HepG2 (cell line): ENCODE measurements at regions not wholly inside any gene's neighbourhood (a gene's known extent, or its start where the extent isn't known, plus 50 kb on each side); places are given as distances from the start of the nearest gene placed in this dataset.

Source experiments
- ATAC-seq: fragments of 200-7000 bp; cut with Tn5 transposase; 3 replicates; pipeline ENCODE4 v1.9.1; 2020; ENCODE audit warnings: mild to moderate bottlenecking, moderate library complexity
- BruUV-seq: library from RNA; stranded (reverse); fragments of 400-500 nt; replicated peaks from 2 replicates; lab custom pipeline; 2021; lab: Mats Ljungman, UMichigan
- CTCF ChIA-PET: fragments of 300-600 bp; formaldehyde crosslinking; extraction: SDS; loops from one replicate; lab custom pipeline; 2021; ENCODE audit warnings: low total read pairs, inconsistent platforms, low intra/inter-chr PET ratio; lab: Yijun Ruan, JAX
- POLR2A ChIA-PET: fragments of 350-600 bp; sonication (Branson Sonifier 250); formaldehyde crosslinking; loops from one replicate; lab custom pipeline; 2020; ENCODE audit warnings: antibody characterized with exemption, inconsistent platforms; lab: Yijun Ruan, JAX
- DNase-seq: peaks from one replicate; pipeline ENCODE4 v3.0.0-alpha.2; 2015; ENCODE audit warnings: low spot score
- FAIRE-seq: peaks from 3 replicates; lab custom pipeline; 2011; peaks lifted over from hg19 to GRCh38; lab: Jason Lieb, UNC
- H2AFZ ChIP-seq: one replicate; pipeline ENCODE4 v1.6.1; 2011; ENCODE audit warnings: low read length, inconsistent platforms
- H3K27ac ChIP-seq: fragments of 300-600 bp; 3 replicates; pipeline ENCODE4 v1.8.0; 2011; ENCODE audit warnings: mixed run types, mild to moderate bottlenecking, mixed read lengths, low read length, inconsistent platforms; ENCODE audit not compliant: insufficient read depth; ENCODE audit errors: extremely low read length
- H3K27me3 ChIP-seq, 2 experiments: fragments of 200-600 bp in 1 of 2; 2 replicates in 1 of 2; 3 replicates in 1 of 2; pipeline versions ENCODE4 v1.6.0 to v1.8.0; 2011; ENCODE audit warnings: low read length in 2 of 2, mild to moderate bottlenecking in 2 of 2, moderate library complexity in 2 of 2, inconsistent platforms in 1 of 2; ENCODE audit not compliant: insufficient read depth in 2 of 2, control insufficient read depth in 1 of 2
- H3K36me3 ChIP-seq, 2 experiments: fragments of 200-600 bp in 1 of 2; replicated peaks in 1 of 2; 2 replicates in 1 of 2; 3 replicates in 1 of 2; pipeline versions ENCODE4 v1.5.1 to v1.8.0; 2011; ENCODE audit warnings: low read length in 2 of 2, inconsistent platforms in 1 of 2; ENCODE audit not compliant: insufficient read depth in 2 of 2, control insufficient read depth in 1 of 2
- H3K4me1 ChIP-seq: 2 replicates; pipeline ENCODE4 v1.5.1; 2012; ENCODE audit warnings: low read length, inconsistent platforms; ENCODE audit not compliant: insufficient read depth
- H3K4me2 ChIP-seq: 2 replicates; pipeline ENCODE4 v1.6.0; 2011; ENCODE audit warnings: low read depth, low read length, inconsistent platforms
- H3K4me3 ChIP-seq, 3 experiments: fragments of 200-600 bp in 1 of 3; sonication (generic), shearing (Covaris generic) in 1 of 3; replicated peaks in 1 of 3; 2 replicates each; pipeline ENCODE4 v1.5.1; 2011 to 2016; ENCODE audit warnings: low read length in 3 of 3, inconsistent platforms in 2 of 3, low read depth in 2 of 3, mild to moderate bottlenecking in 2 of 3, control low read depth in 1 of 3, mixed read lengths in 1 of 3; ENCODE audit not compliant: insufficient read depth in 1 of 3
- H3K79me2 ChIP-seq: one replicate; pipeline ENCODE4 v1.6.1; 2011; ENCODE audit warnings: low read length, inconsistent platforms; ENCODE audit not compliant: insufficient read depth
- H3K9ac ChIP-seq: 2 replicates; pipeline ENCODE4 v1.6.0; 2011; ENCODE audit warnings: mild to moderate bottlenecking, low read depth, low read length, inconsistent platforms; ENCODE audit not compliant: insufficient read depth
- H3K9me3 ChIP-seq: 2 replicates; pipeline ENCODE4 v1.5.1; 2012; ENCODE audit warnings: mild to moderate bottlenecking, low read length
- H4K20me1 ChIP-seq: 2 replicates; pipeline ENCODE4 v1.6.0; 2011; ENCODE audit warnings: inconsistent platforms, mild to moderate bottlenecking, low read length, moderate library complexity; ENCODE audit not compliant: insufficient read depth
- CERS6 ChIP-seq: sonication (generic); formaldehyde crosslinking; IDR thresholded peaks from 2 replicates; pipeline ENCODE4 v1.5.0; 2020; ENCODE audit warnings: missing genetic modification reagents
- EP300 ChIP-seq, 3 experiments: sonication (generic) in 1 of 3; formaldehyde crosslinking in 1 of 3; IDR thresholded peaks; 2 replicates each; pipeline versions ENCODE4 v1.5.1 to v1.6.1; 2011 to 2020; ENCODE audit warnings: low read depth in 2 of 3, low read length in 2 of 3, borderline replicate concordance in 1 of 3, improper control_type of control experiment in 1 of 3, mild to moderate bottlenecking in 1 of 3, missing genetic modification reagents in 1 of 3, moderate library complexity in 1 of 3
- GATA4 ChIP-seq: sonication (generic); IDR thresholded peaks from 2 replicates; pipeline ENCODE4 v1.6.1; 2016; ENCODE audit warnings: antibody characterized with exemption, low read depth, borderline replicate concordance
- HDAC6 ChIP-seq: fragments of 200-600 bp; sonication (generic); IDR thresholded peaks from 2 replicates; pipeline ENCODE4 v1.7.0; 2017; ENCODE audit warnings: mild to moderate bottlenecking, antibody characterized with exemption, low read length, low read depth
- NFIB ChIP-seq: sonication (generic); formaldehyde crosslinking; IDR thresholded peaks from 2 replicates; pipeline ENCODE4 v1.9.0; 2021; ENCODE audit warnings: missing genetic modification reagents, mild to moderate bottlenecking, borderline replicate concordance
- NR0B2 ChIP-seq: sonication (generic); formaldehyde crosslinking; IDR thresholded peaks from 2 replicates; pipeline ENCODE4 v1.4.0; 2020; ENCODE audit warnings: mild to moderate bottlenecking, missing genetic modification reagents
- TBP ChIP-seq: sonication (generic); formaldehyde crosslinking; IDR thresholded peaks from 2 replicates; pipeline ENCODE4 v1.5.0; 2020; ENCODE audit warnings: missing genetic modification reagents
- ZBTB2 ChIP-seq: sonication (generic); formaldehyde crosslinking; IDR thresholded peaks from 2 replicates; pipeline ENCODE4 v1.8.0; 2022; ENCODE audit warnings: low read depth, missing genetic modification reagents
- ZBTB38 ChIP-seq: sonication (generic); formaldehyde crosslinking; IDR thresholded peaks from 2 replicates; pipeline ENCODE4 v1.5.1; 2020; ENCODE audit warnings: mild to moderate bottlenecking, missing genetic modification reagents
- ZSCAN22 ChIP-seq: sonication (generic); formaldehyde crosslinking; IDR thresholded peaks from 2 replicates; pipeline ENCODE4 v1.4.0; 2020; ENCODE audit warnings: mild to moderate bottlenecking, missing genetic modification reagents
- WGBS: methylation state at CpG from one replicate; pipeline ENCODE4 v1.1.6; 2017; ENCODE audit warnings: low lambda C conversion rate; 5-methylcytosine and 5-hydroxymethylcytosine counted together
- in situ Hi-C: cut with HindIII; loops from 2 replicates; pipeline ENCODE4 v1.10.0; 2017; ENCODE audit warnings: low pct_unique_long_range_greater_than_20kb; ENCODE audit not compliant: extremely low pct_ligation_motif_present
- intact Hi-C: fragments of 100-400 bp; cut with micrococcal nuclease; formaldehyde crosslinking; loops from one replicate; pipeline ENCODE4 v1.10.0; 2022; ENCODE audit not compliant: unreplicated experiment
- TF ChIP-seq, protein P1 (sequence below): sonication (generic); formaldehyde crosslinking; IDR thresholded peaks from 2 replicates; pipeline ENCODE4 v1.4.0; 2020; ENCODE audit warnings: mild to moderate bottlenecking, missing genetic modification reagents
- TF ChIP-seq, protein P2 (sequence below): sonication (generic); formaldehyde crosslinking; IDR thresholded peaks from 2 replicates; pipeline ENCODE4 v1.8.0; 2022; ENCODE audit warnings: missing genetic modification reagents, mild to moderate bottlenecking, inconsistent platforms, borderline replicate concordance
- TF ChIP-seq, protein P3 (sequence below): sonication (generic); formaldehyde crosslinking; IDR thresholded peaks from 2 replicates; pipeline ENCODE4 v1.4.0; 2020; ENCODE audit warnings: mild to moderate bottlenecking, missing genetic modification reagents

- POLR2A ChIA-PET = no interaction called here
- BruUV-seq = no TSS peak
- Histone ChIP-seq H3K27me3 (no peaks in the 10 kb centered on the region), H3K36me3 (no peaks in the 10 kb centered on the region), H3K9me3 (no peaks in the 10 kb centered on the region), H3K79me2 (no peaks in the 10 kb centered on the region), H3K4me1 (peaks cover 51% of the 10 kb centered on the region), H4K20me1 (no peaks in the 10 kb centered on the region), H3K4me2 (no peak overlapping the region), H3K9ac (no peak overlapping the region), H3K4me3 (no peak overlapping the region), H2AFZ (no peak overlapping the region), H3K27ac (no peak overlapping the region)
- no peak for FAIRE-seq
- no peak for DNase-seq
- CTCF ChIA-PET = no interaction called here
- WGBS = 91% methylated on average over 3 of the region's 3 CpGs
- TF ChIP-seq NFIB = no peak
- TF ChIP-seq, protein P1, sequence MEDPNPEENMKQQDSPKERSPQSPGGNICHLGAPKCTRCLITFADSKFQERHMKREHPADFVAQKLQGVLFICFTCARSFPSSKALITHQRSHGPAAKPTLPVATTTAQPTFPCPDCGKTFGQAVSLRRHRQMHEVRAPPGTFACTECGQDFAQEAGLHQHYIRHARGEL (CRISPR knock-in tag) = no peak
- TF ChIP-seq ZSCAN22 (CRISPR knock-in tag) = no peak
- TF ChIP-seq, protein P2, sequence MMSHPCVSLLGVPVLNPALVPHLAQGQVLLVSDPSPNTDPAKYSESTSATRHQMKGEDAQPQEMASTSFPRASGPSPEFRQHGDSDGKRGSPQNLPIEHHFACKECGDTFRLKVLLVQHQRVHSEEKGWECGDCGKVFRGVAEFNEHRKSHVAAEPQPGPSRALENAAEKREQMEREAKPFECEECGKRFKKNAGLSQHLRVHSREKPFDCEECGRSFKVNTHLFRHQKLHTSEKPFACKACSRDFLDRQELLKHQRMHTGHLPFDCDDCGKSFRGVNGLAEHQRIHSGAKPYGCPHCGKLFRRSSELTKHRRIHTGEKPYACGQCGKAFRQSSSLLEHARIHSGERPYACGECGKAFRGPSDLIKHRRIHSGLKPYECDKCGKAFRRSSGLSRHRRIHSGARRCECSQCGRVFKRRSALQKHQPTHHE (CRISPR knock-in tag) = no peak
- TF ChIP-seq ZBTB2 (CRISPR knock-in tag) = no peak
- TF ChIP-seq, protein P3, sequence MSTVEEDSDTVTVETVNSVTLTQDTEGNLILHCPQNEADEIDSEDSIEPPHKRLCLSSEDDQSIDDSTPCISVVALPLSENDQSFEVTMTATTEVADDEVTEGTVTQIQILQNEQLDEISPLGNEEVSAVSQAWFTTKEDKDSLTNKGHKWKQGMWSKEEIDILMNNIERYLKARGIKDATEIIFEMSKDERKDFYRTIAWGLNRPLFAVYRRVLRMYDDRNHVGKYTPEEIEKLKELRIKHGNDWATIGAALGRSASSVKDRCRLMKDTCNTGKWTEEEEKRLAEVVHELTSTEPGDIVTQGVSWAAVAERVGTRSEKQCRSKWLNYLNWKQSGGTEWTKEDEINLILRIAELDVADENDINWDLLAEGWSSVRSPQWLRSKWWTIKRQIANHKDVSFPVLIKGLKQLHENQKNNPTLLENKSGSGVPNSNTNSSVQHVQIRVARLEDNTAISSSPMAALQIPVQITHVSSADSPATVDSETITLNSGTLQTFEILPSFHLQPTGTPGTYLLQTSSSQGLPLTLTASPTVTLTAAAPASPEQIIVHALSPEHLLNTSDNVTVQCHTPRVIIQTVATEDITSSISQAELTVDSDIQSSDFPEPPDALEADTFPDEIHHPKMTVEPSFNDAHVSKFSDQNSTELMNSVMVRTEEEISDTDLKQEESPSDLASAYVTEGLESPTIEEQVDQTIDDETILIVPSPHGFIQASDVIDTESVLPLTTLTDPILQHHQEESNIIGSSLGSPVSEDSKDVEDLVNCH (CRISPR knock-in tag) = no peak
- TF ChIP-seq ZBTB38 (CRISPR knock-in tag) = no peak
- TF ChIP-seq NR0B2 = no peak
- TF ChIP-seq TBP (CRISPR knock-in tag) = no peak
- no peak for TF ChIP-seq GATA4
- TF ChIP-seq CERS6 (CRISPR knock-in tag) = no peak
- TF ChIP-seq EP300 (IDR thresholded peaks at IDR 0.05; ENCODE audit: low read depth in 2 of 2, low read length in 2 of 2) = no peak
- no peak for TF ChIP-seq EP300 (CRISPR knock-in tag; IDR thresholded peaks at IDR 0.05; ENCODE audit: borderline replicate concordance)
- no peak for TF ChIP-seq HDAC6
- no peak for ATAC-seq
- in situ Hi-C loops = no loop called here
- intact Hi-C loops = loop anchor here (5.0 kb wide), 1 partner anchor 98 kb away; the partner anchor contains the start of gene RAP2B
These were observed 97.9 kb downstream of the RAP2B start for GRCh38 chr3:153259956-153260355.
